Suprapubic skin (tissue), 3 donors: ENCODE measurements at regions not wholly inside any gene's neighbourhood (a gene's known extent, or its start where the extent isn't known, plus 50 kb on each side); places are given as distances from the start of the nearest gene placed in this dataset.

Experiments used
- CTCF ChIP-seq, 2 donors: fragments of 200-600 bp in 1 of 2; fragments of 450-650 bp in 1 of 2; sonication (generic) in 1 of 2; IDR thresholded peaks; one replicate each; pipeline ENCODE4 v1.5.1; 2016 to 2019; ENCODE audit warnings: antibody characterized with exemption in 2 of 2, mild to moderate bottlenecking in 1 of 2, moderate library complexity in 1 of 2
- POLR2A ChIP-seq, 2 donors: fragments of 450-650 bp; IDR thresholded peaks; one replicate each; pipeline ENCODE4 v1.6.1; 2017; ENCODE audit warnings: antibody characterized with exemption in 2 of 2, mild to moderate bottlenecking in 2 of 2, moderate library complexity in 2 of 2

DNA sequence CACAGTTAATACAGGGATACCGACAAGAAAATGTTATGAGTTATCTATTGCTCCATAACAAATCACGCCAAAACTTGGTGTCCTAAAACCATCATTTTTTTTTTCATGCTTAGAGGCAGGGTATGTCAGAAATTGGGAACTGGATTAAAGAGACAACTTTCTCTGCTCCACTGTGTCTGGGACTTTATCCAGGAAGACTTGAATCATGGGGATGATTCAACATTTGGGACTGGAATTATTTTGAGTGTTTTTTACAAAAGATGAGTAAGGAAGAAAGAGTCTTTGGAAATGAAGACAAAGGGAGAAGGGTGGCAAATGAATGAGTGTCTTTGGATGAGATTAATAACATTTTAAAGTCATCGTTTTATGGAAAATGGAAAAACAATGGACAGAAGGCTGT lies 1883.7 kb upstream of the C9orf72 start:
- TF ChIP-seq POLR2A (IDR thresholded peaks at IDR 0.05): no peak
- no peak for TF ChIP-seq CTCF (IDR thresholded peaks at IDR 0.05)
